ENCODE measurements at regions not wholly inside any gene's neighbourhood (a gene's known extent, or its start where the extent isn't known, plus 50 kb on each side); places are given as distances from the start of the nearest gene placed in this dataset.

DNA sequence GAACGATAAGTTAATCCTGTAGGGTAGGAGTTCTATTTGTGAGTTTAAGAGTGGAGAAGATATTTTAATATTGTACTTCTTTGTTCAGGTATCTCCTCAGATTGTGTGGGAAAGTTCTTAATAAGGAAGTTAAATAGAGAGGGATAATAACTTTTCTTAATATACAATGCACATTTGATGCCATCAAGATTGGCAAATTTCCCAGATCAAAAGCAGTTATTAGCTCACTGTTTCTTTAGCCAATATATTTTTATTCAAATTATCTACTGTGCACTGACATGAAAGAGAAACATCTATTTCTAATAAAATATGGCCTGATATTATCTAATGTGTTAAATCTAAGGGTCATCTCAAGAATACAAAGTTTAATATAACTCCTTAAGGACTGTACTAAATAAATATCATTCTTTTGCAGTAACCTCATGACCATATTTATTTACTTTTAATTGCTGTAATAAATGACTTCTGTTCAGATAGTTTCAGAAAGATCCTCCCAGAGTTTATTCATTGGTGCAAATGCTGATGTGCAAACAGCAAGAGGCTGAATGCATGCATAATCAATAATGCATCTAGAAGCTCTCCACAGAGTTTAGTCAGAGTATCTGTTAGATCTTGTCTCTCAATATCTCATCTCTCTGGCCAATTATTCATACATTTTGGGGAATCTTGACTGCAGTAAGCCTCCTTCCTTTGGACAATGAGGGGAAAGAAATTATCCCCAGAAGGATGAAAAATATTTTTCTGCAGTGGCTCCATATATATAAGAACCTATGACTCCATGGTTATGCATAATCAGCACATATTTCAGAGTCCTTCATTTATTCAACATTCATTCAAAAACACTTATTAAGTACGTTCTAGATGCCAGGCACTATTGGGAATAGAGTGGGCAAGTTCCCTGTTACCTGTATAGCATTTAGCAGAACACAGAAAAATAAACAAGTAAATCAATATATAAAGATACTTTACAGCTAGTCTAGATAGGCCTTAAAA is 85.3 kb downstream of the SPATA31D1 start:
- H3K36me3 Mint-ChIP-seq (ENCODE audit: low read depth), result no peaks in the 10 kb centered on the region
- H3K4me1 Mint-ChIP-seq (ENCODE audit: low read depth), result no peaks in the 10 kb centered on the region
- H3K27ac Mint-ChIP-seq, result no peak overlapping the region
- H3K27me3 Mint-ChIP-seq (ENCODE audit: insufficient read depth), result peaks cover 6% of the 10 kb centered on the region; the same call in 1 of the 2 replicates
- TF ChIP-seq, protein P1, sequence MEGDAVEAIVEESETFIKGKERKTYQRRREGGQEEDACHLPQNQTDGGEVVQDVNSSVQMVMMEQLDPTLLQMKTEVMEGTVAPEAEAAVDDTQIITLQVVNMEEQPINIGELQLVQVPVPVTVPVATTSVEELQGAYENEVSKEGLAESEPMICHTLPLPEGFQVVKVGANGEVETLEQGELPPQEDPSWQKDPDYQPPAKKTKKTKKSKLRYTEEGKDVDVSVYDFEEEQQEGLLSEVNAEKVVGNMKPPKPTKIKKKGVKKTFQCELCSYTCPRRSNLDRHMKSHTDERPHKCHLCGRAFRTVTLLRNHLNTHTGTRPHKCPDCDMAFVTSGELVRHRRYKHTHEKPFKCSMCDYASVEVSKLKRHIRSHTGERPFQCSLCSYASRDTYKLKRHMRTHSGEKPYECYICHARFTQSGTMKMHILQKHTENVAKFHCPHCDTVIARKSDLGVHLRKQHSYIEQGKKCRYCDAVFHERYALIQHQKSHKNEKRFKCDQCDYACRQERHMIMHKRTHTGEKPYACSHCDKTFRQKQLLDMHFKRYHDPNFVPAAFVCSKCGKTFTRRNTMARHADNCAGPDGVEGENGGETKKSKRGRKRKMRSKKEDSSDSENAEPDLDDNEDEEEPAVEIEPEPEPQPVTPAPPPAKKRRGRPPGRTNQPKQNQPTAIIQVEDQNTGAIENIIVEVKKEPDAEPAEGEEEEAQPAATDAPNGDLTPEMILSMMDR (IDR thresholded peaks at IDR 0.05), result no peak
- H3K9me3 Mint-ChIP-seq, result no peaks in the 10 kb centered on the region
- no peak for DNase-seq
- no peak overlapping the region for H3K4me3 Mint-ChIP-seq

DNA sequence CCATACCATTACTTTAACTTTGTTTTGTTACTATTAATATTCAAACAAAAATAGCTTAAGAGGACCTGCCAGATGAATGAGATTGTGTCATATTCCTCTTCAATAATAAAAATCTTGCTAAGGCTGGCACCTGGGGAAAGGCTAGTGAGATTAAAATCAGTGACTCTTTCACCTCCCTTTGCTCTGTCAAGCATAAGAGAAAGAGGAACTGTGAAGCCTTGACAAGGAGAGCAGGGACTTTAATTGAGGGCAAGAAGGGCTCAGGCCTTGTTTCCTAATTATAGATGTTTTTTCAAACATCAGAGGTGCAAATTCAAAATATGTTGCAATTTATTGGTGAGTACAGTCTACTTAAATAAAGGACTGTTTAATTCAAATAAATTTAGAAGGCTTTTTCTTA is 91.7 kb downstream of the SPATA31D1 start:
- H3K9me3 Mint-ChIP-seq, result no peaks in the 10 kb centered on the region
- no peaks in the 10 kb centered on the region for H3K4me1 Mint-ChIP-seq (ENCODE audit: low read depth)
- H3K36me3 Mint-ChIP-seq (ENCODE audit: low read depth), result no peaks in the 10 kb centered on the region
- H3K27ac Mint-ChIP-seq, result no peak overlapping the region
- H3K4me3 Mint-ChIP-seq, result no peak overlapping the region
- peaks cover 3% of the 10 kb centered on the region; the same call in 1 of the 2 replicates for H3K27me3 Mint-ChIP-seq (ENCODE audit: insufficient read depth)
- no peak for DNase-seq
- TF ChIP-seq, protein P1 (IDR thresholded peaks at IDR 0.05), result no peak

DNA sequence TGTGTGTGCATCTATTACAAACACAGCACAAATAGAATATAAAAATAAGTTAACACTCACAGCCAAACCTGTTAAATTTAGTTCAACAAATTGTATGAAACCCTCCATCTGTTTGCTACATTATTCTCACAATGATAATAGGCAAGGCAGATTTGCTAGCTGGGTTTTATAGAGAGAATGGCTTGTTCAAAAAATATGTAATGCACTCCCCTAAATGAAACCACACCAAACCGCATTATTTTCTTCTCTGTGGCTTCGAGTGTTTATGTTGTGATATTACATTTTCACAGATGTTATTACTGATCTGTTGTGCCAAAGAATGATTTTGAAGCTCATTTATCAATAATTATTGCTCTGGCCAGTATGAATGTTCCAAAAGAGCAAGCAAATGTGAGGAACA is 92.9 kb downstream of the SPATA31D1 start:
- TF ChIP-seq, protein P1 (IDR thresholded peaks at IDR 0.05), result no peak
- H3K4me3 Mint-ChIP-seq, result no peak overlapping the region
- H3K36me3 Mint-ChIP-seq (ENCODE audit: low read depth), result no peaks in the 10 kb centered on the region
- peaks cover 6% of the 10 kb centered on the region for H3K27me3 Mint-ChIP-seq (ENCODE audit: insufficient read depth)
- DNase-seq, result no peak
- H3K9me3 Mint-ChIP-seq, result no peaks in the 10 kb centered on the region
- no peaks in the 10 kb centered on the region for H3K4me1 Mint-ChIP-seq (ENCODE audit: low read depth)
- H3K27ac Mint-ChIP-seq, result no peak overlapping the region

DNA sequence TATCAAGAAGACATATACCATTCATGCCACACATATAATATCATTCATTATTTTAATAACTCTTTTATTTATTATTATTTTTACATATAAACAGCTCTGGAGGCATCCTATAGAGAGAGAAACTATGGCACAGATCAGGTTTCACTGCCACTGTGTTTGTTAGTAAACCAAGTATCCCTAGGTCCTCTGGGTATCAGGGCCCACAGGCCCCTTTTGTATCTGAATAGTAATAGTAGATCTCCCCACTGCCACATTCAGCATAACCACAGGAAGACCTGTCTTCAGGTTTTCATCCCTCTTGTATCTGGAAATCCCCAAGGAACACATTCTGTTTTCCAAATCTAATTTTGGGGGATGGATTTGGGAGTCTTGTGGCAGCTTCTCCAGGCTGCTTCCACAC is 94.0 kb downstream of the SPATA31D1 start:
- Mint-ChIP-seq H3K4me1 (ENCODE audit: low read depth) (no peaks in the 10 kb centered on the region), H3K27me3 (ENCODE audit: insufficient read depth) (peaks cover 7% of the 10 kb centered on the region), H3K4me3 (no peak overlapping the region), H3K9me3 (no peaks in the 10 kb centered on the region), H3K36me3 (ENCODE audit: low read depth) (no peaks in the 10 kb centered on the region), H3K27ac (no peak overlapping the region)
- no peak for DNase-seq
- TF ChIP-seq, protein P1 (IDR thresholded peaks at IDR 0.05), result no peak

DNA sequence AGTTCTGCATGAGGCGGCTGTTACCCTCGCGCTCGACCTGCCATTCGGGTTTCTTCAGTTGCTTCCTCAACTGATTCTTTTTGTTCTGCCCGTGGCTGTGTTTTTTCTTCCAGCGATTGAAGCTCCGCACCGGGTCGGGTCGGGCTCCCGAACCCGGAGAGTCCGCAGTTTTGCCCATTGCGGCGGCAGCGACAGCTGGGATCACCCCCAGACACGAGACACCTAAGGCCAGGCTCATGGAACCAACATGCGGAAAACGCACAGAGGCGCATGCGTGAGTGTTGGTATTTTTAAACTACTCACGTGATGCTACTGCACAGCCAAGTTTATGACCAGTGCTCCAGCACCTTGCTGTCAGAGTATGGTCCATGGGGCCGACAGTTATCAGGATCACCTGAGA is 100.0 kb downstream of the SPATA31D1 start:
- Mint-ChIP-seq H3K9me3 (no peaks in the 10 kb centered on the region), H3K36me3 (ENCODE audit: low read depth) (no peaks in the 10 kb centered on the region), H3K4me1 (ENCODE audit: low read depth) (no peaks in the 10 kb centered on the region), H3K27ac (no peak overlapping the region), H3K4me3 (no peak overlapping the region), H3K27me3 (ENCODE audit: insufficient read depth) (peaks cover 9% of the 10 kb centered on the region)
- TF ChIP-seq, protein P1 (IDR thresholded peaks at IDR 0.05), result no peak
- no peak for DNase-seq
